ENCODE measurements at regions not wholly inside any gene's neighbourhood (a gene's known extent, or its start where the extent isn't known, plus 50 kb on each side); places are given as distances from the start of the nearest gene placed in this dataset.
"Not testable (repeated sequence)": the region's sequence is repeated elsewhere in the genome, so short reads cannot be mapped to it uniquely, and the experiment has no call there.

- no peak for DNase-seq
Observed at GRCh38 chr1:166395729-166396128, 228.9 kb upstream of the FAM78B start.

- DNase-seq: not testable (repeated sequence)
Observed at GRCh38 chr1:166409253-166410082, 242.7 kb upstream of the FAM78B start.

- DNase-seq: no peak
Observed at GRCh38 chr1:166410083-166410385, 243.2 kb upstream of the FAM78B start.

DNA sequence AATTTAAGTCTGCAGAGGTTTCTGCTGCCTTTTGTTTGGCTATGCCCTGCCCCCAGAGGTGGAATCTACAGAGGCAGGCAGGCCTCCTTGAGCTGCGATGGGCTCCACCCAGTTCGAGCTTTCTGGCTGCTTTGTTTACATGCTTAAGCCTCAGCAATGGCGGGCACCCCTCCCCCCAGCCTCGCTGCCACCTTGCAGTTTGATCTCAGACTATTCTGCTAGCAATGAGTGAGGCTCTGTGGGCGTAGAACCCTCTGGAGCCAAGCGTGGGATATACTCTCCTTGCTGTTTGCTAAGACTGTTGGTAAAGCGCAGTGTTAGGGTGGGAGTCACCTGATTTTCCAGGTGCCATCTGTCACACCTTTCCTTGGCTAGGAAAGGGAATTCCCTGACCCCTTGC is 250.0 kb upstream of the FAM78B start:
- DNase-seq: not testable (repeated sequence)

DNA sequence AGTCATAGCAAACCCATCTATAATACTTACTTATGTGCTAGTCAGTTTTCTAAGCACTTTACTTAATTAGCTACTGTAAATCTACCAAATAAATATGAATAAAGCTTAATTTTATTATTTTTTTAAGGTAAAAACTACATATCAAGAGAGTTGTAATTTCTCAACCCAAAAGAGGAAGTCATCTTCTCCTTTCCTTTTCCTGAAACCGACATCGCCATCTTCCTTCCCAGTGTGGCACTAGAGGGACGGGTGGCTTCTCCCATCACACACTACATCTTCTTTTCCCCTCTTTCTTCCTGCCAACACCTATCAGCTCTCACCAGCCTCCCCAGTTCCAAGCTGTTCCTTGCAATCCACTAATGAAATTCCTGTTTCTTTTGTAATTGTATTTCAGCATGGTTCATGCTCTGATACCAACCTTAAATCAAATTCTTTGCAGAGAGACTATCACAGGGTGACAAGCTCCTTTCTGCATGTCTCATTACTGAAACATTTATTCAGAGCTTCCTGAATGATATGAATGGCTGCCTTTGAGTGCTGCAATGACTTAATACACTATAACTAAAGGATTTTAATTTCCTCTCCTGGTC is 251.6 kb upstream of the FAM78B start:
- DNase-seq: no peak

- not testable (repeated sequence) for DNase-seq
Observed at GRCh38 chr1:166422586-166422985, 255.8 kb upstream of the FAM78B start.

- no peak for DNase-seq
Observed at GRCh38 chr1:166432655-166433054, 265.9 kb upstream of the FAM78B start.

- DNase-seq: not testable (repeated sequence)
Observed at GRCh38 chr1:166433404-166434304, 266.9 kb upstream of the FAM78B start.

GRCh38 chr1:166457700-166458099 is 290.9 kb upstream of the FAM78B start:
- no peak for DNase-seq

DNA sequence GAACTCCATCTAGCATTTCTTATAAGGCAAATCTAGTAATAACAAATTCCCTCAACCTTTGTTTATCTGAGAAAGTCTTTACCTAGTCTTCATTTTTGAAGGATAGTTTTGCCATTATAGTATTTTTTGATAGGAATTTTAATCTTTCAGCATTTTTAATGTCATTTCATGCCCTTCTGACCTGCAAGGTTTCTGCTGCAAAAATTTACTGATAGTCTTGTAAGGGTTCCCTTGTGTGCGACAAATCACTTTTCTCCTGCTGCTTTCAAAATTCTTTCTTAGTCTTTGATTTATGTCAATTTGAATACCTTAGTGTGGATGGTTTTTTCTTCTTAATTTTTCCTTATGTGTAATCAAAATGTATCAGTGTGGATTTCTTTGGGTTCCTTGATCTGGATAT is 297.5 kb upstream of the FAM78B start:
- no peak for DNase-seq

DNA sequence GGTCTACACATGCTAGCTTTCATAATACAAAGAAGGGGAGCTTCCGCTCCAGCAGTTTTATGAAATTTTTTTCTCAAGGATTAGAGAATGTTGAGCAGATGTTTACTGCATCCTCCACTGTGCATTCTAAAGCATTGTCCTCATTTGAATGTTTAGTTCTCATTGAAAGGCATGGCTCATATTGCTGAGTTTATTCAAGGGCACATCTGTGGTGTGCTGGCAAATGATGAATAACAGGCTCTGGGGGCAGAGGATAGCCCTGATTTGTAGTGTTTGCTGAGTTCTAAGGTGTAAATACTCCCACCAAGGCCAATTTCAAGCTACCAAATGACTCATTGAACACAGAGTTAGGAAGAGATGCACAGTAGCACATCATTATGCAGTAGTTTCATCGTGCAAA is 303.2 kb upstream of the FAM78B start:
- no peak for DNase-seq

- no peak for DNase-seq
Observed at GRCh38 chr1:166470441-166470840, 303.6 kb upstream of the FAM78B start.

- no peak for DNase-seq
Observed at GRCh38 chr1:166471359-166471758, 304.6 kb upstream of the FAM78B start.

DNA sequence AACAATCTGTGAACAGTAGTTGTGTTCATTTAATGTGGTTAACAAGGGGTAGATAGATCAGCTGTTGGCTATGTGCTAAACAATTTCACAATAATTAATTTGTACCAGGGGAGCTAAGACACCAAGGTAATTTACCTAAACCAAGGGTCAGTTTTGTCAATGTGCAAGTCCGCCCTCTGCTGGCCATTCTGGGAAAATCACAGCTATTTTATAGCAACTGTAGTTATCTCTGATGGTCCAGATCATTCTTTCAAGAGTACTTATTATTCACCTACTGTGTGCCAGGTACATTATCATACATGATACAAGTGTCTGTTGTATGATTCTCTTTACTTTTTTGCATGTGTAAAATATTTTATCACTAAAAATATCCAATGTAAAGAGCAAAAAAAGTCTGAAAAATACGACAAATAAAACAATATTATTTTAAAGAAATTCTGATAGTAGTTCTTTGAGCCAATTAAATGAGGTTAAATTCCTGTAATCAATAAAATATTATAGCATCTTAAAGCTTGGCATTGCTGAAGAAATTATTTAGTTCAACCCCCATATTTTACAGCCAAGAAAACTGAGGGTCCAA is 312.3 kb upstream of the FAM78B start:
- peak; percentile 41 for DNase-seq

- no peak for DNase-seq
Observed at GRCh38 chr1:166484471-166484870, 317.7 kb upstream of the FAM78B start.

DNA sequence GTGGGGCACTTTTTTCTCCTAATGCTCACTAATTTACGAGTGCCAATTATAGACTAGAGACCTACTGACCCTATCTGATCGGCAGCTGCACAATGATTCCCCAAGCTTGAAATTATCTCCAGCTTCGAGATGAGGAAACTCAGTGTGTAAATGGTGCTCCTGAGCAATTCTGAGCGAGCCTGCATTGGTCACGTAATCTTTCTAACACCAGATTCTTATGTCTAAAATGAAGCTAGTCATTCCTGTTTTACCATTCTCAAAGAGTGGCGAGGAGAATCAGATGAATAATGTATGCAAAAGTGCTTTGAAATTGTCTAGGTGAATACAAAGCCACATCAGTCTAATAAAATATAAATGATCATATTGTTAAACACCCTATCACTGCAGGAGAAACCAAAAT is 318.1 kb upstream of the FAM78B start:
- DNase-seq: no peak

- no peak for DNase-seq
Observed at GRCh38 chr1:166485620-166486019, 318.8 kb upstream of the FAM78B start.

DNA sequence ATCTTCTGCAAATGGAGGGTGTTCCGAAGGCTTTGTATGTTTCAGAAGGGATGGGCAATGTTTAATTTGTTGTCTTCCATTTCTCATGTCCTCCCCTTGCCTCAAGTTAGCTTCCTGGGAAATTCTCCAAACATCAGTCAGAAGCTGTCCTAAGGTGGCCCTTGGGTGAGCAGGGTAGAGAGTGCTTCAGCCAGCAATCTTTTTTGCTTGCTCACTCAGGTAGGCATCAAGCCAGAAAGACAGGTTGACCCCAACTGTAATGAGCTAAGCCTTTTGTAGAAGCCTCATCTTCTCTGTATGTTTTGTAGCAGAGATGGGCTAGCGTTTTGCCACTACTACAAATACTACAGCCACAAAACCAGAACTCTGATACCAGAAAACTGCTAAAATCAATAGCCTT is 321.5 kb upstream of the FAM78B start:
- no peak for DNase-seq

DNA sequence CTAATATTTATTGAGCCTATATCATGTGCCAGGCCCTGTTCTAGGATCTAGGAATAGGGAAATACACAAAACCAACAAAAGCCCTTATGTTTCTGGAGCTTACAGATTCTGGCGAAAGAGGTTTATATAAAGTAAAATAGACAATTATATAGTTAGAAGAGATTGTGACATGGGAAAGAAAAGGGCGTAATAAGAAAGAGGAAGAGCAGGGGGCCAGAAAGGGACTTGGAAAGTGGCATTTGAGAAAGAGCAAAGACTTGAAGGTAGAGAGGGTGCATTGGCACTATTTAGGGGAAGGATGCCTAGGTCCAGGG is 322.5 kb upstream of the FAM78B start:
- no peak for DNase-seq

GRCh38 chr1:166489670-166490436 is 323.1 kb upstream of the FAM78B start:
- DNase-seq: peak; percentile 28

DNA sequence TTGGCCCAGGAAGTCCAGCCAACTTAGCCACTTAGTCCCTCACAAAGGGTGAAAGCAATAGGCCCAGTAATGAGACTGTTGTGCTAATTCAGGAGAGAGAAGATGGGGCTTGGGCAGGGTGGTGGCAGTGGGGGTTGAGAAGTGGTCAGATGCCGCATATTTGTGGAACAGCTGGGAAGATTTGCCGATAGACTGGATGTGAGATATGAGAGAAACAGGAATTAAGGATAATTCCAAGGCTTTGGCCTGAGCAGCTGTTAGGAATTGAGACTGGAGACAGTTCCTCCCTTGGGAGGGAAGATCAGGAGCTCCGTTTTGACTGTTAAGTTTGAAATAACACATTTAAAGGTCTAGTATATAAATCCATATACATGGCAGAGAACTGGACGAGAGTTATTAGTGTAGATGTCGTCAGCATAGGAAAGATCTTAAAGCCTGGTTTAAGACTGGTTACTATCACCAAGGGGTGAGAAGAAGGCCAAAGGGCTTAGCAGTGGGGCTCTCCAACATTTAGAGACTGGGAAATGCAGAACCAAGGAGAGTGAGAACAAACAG is 323.7 kb upstream of the FAM78B start:
- no peak for DNase-seq

DNA sequence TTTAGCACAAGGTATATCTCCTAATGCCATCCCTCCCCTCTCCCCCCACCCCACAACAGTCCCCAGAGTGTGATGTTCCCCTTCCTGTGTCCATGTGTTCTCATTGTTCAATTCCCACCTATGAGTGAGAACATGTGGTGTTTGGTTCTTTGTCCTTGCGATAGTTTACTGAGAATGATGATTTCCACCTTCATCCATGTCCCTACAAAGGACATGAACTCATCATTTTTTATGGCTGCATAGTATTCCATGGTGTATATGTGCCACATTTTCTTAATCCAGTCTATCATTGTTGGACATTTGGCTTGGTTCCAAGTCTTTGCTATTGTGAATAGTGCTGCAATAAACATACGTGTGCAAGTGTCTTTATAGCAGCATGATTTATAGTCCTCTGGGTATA is 327.0 kb upstream of the FAM78B start:
- not testable (repeated sequence) for DNase-seq
